ENCODE measurements at regions not wholly inside any gene's neighbourhood (a gene's known extent, or its start where the extent isn't known, plus 50 kb on each side); places are given as distances from the start of the nearest gene placed in this dataset.

DNA sequence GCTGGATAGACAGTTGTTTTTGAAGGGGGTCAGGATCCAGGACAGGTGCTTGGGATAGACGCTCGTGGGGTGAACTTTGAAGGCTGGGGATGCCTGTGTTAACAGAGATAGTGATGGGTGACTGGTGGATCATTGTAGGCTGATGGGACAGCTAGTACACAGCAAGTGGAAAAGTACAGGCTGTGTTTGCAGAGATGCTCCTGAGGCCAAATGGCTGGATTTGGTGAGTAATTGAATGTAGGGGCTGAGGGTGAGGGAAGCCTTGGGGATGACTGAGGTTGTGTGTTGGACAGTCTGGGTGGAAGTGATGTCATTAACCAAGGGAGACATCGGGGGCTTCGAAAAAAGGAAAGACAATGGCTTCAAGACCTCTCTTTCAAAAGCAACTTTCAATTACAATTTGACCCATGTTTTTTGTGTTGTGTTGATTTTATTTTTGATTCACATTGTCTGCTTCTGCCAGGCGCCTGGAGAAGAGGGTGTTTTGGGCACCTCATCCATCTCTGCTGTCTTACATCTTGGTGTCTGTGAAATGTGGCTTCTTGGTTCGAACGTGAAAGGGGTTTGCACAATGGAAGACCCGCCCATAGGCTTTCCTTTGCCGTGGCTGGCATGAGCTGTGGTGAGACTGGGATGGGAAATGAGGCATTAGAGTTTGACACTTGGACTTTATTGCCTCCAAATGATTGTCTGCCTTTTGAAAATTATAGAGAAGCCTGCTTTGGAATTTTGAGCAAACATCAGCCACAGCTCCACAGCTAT, 147.5 kb downstream of the FOXD2 start:
- Histone ChIP-seq H3K27ac (peak overlapping the region in 1 of 2 donors; percentile 26), H3K9me3 (no peaks in the 10 kb centered on the region), H3K36me3 (no peaks in the 10 kb centered on the region), H3K27me3 (no peaks in the 10 kb centered on the region), H3K4me3 (no peak overlapping the region), H3K4me1 (peaks cover 0 to 63% (median 20%) of the 10 kb centered on the region in 4 donors)
- TF ChIP-seq, protein P1, sequence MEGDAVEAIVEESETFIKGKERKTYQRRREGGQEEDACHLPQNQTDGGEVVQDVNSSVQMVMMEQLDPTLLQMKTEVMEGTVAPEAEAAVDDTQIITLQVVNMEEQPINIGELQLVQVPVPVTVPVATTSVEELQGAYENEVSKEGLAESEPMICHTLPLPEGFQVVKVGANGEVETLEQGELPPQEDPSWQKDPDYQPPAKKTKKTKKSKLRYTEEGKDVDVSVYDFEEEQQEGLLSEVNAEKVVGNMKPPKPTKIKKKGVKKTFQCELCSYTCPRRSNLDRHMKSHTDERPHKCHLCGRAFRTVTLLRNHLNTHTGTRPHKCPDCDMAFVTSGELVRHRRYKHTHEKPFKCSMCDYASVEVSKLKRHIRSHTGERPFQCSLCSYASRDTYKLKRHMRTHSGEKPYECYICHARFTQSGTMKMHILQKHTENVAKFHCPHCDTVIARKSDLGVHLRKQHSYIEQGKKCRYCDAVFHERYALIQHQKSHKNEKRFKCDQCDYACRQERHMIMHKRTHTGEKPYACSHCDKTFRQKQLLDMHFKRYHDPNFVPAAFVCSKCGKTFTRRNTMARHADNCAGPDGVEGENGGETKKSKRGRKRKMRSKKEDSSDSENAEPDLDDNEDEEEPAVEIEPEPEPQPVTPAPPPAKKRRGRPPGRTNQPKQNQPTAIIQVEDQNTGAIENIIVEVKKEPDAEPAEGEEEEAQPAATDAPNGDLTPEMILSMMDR (IDR thresholded peaks at IDR 0.05), result no peak
- peak; percentile 5 to 23 for DNase-seq
- intact Hi-C loops (cut with DNase I; ENCODE audit: low total_unique reads), result loop anchor here (10.0 kb wide), 1 partner anchor 141 kb away; no protein-coding TSS in a partner anchor

DNA sequence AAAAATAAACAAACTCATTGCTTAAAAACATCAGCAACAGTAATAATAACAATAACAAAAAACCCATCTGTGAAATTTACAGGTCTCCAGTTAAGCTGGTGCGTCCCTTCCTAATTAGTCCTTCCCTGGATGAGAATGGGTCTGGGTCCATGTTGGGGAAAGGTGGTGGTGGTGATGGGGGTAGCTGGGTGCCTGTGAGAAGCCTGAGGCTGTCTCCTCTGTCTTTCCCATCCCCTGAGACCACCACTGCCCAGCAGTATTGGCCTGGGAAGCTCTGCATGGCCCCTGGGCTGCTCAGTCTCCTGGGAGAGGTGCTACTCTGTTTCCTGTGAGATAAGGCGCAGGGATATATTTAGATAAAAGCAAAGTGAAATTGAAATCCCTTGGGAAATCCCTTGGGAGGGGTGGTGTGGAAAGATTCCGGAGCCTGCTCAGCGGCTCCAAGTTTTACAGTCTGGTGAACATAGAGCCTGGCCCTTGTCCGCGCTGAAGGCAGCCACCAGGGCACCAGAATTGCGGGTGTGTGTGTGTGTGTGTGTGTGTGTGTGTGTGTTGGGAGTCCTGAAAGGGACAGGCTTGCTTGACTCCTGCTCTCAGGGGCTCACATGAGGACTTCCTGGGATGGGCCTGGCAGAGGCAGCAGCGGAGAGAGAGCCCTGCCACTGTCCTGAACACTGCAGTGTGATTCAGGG, 150.2 kb downstream of the FOXD2 start:
- Histone ChIP-seq H3K4me1 (peaks cover 0 to 56% (median 23%) of the 10 kb centered on the region in 4 donors), H3K27ac (no peak overlapping the region), H3K4me3 (no peak overlapping the region), H3K9me3 (no peaks in the 10 kb centered on the region), H3K27me3 (peaks cover 0 to 7% of the 10 kb centered on the region in 2 donors), H3K36me3 (no peaks in the 10 kb centered on the region)
- TF ChIP-seq, protein P1 (IDR thresholded peaks at IDR 0.05), result peak in 1 of 2 experiments; percentile 30
- intact Hi-C loops (cut with DNase I; ENCODE audit: low total_unique reads), result loop anchor here (10.0 kb wide), 1 partner anchor 143 kb away; no protein-coding TSS in a partner anchor
- DNase-seq, result peak; percentile 20 to 67

DNA sequence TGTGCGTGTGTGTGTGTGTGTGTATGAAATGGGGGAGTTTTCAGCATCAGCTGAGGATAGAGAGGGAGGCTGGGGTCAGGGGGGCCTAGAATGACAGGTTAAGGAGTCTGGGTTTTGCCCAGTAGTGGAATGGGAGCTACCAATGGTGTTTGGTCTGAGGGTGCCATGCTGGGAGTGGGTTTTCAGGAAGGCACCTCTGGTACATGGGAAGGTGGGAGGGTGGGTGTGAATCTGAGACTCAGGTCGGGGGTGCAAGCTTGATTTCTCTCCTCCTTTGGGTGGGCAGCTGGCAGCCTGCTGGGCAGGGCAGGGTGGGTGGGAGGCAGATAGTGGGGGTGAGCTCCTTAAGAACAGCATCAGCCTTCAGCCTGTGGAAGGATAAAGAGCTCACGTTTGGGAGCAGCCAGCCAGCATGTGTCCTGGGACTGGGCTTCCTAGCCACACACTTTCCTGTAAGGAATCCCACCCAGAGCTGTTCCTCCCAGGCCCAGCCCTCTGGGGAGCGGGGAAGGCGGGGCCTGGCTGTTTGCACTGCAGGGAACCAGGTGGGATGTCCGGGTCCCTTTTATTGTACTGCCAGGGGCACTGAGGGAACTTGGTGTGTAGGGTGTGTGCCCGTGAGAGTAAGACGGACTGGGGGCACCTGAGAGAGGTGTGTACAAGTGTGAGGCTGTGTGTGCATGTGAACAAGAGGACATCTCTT, 152.8 kb downstream of the FOXD2 start:
- Histone ChIP-seq H3K27ac (no peak overlapping the region), H3K27me3 (peaks cover 0 to 25% of the 10 kb centered on the region in 2 donors), H3K4me3 (no peak overlapping the region), H3K36me3 (no peaks in the 10 kb centered on the region), H3K4me1 (peaks cover 0 to 36% (median 17%) of the 10 kb centered on the region in 4 donors), H3K9me3 (no peaks in the 10 kb centered on the region)
- intact Hi-C loops (cut with DNase I; ENCODE audit: low total_unique reads), result no loop called here
- TF ChIP-seq, protein P1 (IDR thresholded peaks at IDR 0.05), result no peak
- DNase-seq, result peak in 1 of 2 donors; percentile 2

DNA sequence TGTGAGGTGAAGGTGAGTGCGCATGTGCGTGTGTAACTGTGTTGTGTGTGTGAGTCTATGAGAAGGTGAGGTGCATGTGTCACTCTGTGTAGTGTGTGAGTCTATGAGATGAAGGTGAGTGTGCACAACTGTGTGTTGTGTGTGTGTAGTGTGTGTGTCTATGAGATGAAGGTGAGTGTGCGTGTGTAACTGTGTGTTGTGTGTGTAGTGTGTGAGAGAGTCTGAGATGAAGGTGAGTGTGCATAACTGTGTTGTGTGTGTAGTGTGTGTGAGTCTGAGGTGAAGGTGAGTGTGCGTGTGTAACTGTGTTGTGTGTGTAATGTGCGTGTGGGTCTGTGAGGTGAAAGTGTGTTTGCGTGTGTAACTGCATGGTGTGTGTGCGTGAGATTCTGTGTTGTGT, 154.0 kb downstream of the FOXD2 start:
- H3K27ac ChIP-seq, result no peak overlapping the region
- TF ChIP-seq, protein P1 (IDR thresholded peaks at IDR 0.05), result no peak
- H3K27me3 ChIP-seq, result peaks cover 0 to 25% of the 10 kb centered on the region in 2 donors
- intact Hi-C loops (cut with DNase I; ENCODE audit: low total_unique reads), result no loop called here
- peak in 1 of 2 donors; percentile 2 for DNase-seq
- H3K4me3 ChIP-seq, result no peak overlapping the region
- no peaks in the 10 kb centered on the region for H3K36me3 ChIP-seq
- H3K9me3 ChIP-seq, result no peaks in the 10 kb centered on the region
- H3K4me1 ChIP-seq, result peaks cover 0 to 28% (median 17%) of the 10 kb centered on the region in 4 donors

DNA sequence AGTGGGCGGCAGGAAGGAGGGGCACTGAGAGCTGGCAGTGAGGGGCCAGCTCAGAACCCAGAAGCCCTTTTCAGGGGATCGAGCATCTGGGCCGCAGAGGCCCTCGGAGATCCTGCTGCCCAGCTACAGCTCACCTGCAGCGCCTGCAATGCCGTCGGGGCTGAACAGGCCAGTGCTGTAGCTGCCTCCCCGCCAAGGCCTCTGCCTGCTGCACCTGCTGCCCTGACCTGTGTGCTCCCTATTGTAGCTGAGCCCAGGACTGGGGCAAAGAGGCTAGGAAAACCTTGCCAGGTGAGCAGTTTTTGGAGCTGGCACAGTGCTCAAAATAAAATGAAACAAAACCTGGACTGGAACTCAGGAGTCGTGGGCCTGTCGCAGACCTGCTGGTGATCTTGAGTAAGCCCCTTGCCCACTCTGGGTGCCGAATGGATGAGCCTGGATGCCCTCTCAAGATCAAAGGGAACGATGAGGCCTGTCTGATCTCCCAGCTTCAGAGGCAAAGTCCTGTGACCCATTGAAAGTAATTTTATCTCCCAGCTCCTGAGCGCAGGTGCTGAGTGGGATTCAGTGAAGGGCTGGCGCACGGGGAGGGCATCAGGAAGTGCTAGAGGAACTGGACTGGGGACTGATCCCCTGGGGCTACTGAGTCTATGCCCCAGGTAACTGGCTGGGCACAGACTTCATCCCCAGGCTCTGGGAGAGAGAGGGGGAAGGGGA, 154.6 kb downstream of the FOXD2 start:
- TF ChIP-seq, protein P1 (IDR thresholded peaks at IDR 0.05), result no peak
- peaks cover 0 to 25% of the 10 kb centered on the region in 2 donors for H3K27me3 ChIP-seq
- no peaks in the 10 kb centered on the region for H3K36me3 ChIP-seq
- intact Hi-C loops (cut with DNase I; ENCODE audit: low total_unique reads), result no loop called here
- H3K27ac ChIP-seq, result no peak overlapping the region
- H3K9me3 ChIP-seq, result no peaks in the 10 kb centered on the region
- peaks cover 0 to 28% (median 17%) of the 10 kb centered on the region in 4 donors for H3K4me1 ChIP-seq
- peak in 1 of 2 donors; percentile 5 for DNase-seq
- H3K4me3 ChIP-seq, result no peak overlapping the region
